ENCODE measurements at regions not wholly inside any gene's neighbourhood (a gene's known extent, or its start where the extent isn't known, plus 50 kb on each side); places are given as distances from the start of the nearest gene placed in this dataset.

- TF ChIP-seq CTCF (conservative IDR thresholded peaks at IDR 0.05 in 1 of 2, IDR thresholded peaks at IDR 0.05 in 1 of 2; ENCODE audit: low read depth in 1 of 2, low read length in 2 of 2) (peak in 1 of 2 donors; percentile 2), EZH2 (IDR thresholded peaks at IDR 0.05; ENCODE audit: low read length, missing control alignments) (no peak)
- peak overlapping the region; percentile 19 for H3K4me2 ChIP-seq (ENCODE audit: extremely low read depth, insufficient read depth, low read length)
These were observed 601.9 kb downstream of the SEMA5A start for GRCh38 chr5:8944005-8944404.

GRCh38 chr5:8945972-8946371 is 599.9 kb downstream of the SEMA5A start:
- TF ChIP-seq EZH2 (IDR thresholded peaks at IDR 0.05; ENCODE audit: low read length, missing control alignments) (no peak), CTCF (conservative IDR thresholded peaks at IDR 0.05 in 1 of 2, IDR thresholded peaks at IDR 0.05 in 1 of 2; ENCODE audit: low read depth in 1 of 2, low read length in 2 of 2) (no peak)
- no peak overlapping the region for H3K4me3 ChIP-seq (replicated peaks in 1 of 4; ENCODE audit: control extremely low read depth in 1 of 4, insufficient read depth in 1 of 4, low read depth in 3 of 4, low read length in 4 of 4)
- no peak for DNase-seq (ENCODE audit: low read depth in 2 of 2)

More at GRCh38 chr5:8944005-8944404, 601.9 kb downstream of the SEMA5A start:
- no peaks in the 10 kb centered on the region for H3K9me3 ChIP-seq (ENCODE audit: control insufficient read depth, insufficient read depth, low read depth, low read length)
- no peak overlapping the region for H2AFZ ChIP-seq (ENCODE audit: low read length)
- peaks cover 4% of the 10 kb centered on the region for H3K4me1 ChIP-seq (ENCODE audit: control insufficient read depth, extremely low read depth, insufficient read depth, low read length)
- no peak overlapping the region for H3K9ac ChIP-seq (ENCODE audit: insufficient read depth, low read length)
- no peaks in the 10 kb centered on the region for H3K79me2 ChIP-seq (ENCODE audit: control insufficient read depth, insufficient read depth, low read length)
- DNase-seq (ENCODE audit: low read depth in 2 of 2): peak; percentile 37 to 82
- no peaks in the 10 kb centered on the region for H3K36me3 ChIP-seq (ENCODE audit: control insufficient read depth, insufficient read depth, low read length)
- no peak overlapping the region for H3K4me3 ChIP-seq (replicated peaks in 1 of 4; ENCODE audit: control extremely low read depth in 1 of 4, insufficient read depth in 1 of 4, low read depth in 3 of 4, low read length in 4 of 4)
- peak overlapping the region; percentile 0 for H3K27ac ChIP-seq (ENCODE audit: insufficient read depth, low read length)
- H4K20me1 ChIP-seq (ENCODE audit: control insufficient read depth, extremely low read depth, insufficient read depth, low read length): no peaks in the 10 kb centered on the region
- no peaks in the 10 kb centered on the region for H3K27me3 ChIP-seq (ENCODE audit: control insufficient read depth, insufficient read depth, low read length)

GRCh38 chr5:8949908-8950307 is 596.0 kb downstream of the SEMA5A start:
- TF ChIP-seq EZH2 (IDR thresholded peaks at IDR 0.05; ENCODE audit: low read length, missing control alignments) (no peak), CTCF (conservative IDR thresholded peaks at IDR 0.05 in 1 of 2, IDR thresholded peaks at IDR 0.05 in 1 of 2; ENCODE audit: low read depth in 1 of 2, low read length in 2 of 2) (no peak)
- H3K9me3 ChIP-seq (ENCODE audit: control insufficient read depth, insufficient read depth, low read depth, low read length): no peaks in the 10 kb centered on the region
- no peak overlapping the region for H2AFZ ChIP-seq (ENCODE audit: low read length)
- H3K27me3 ChIP-seq (ENCODE audit: control insufficient read depth, insufficient read depth, low read length): no peaks in the 10 kb centered on the region
- H3K36me3 ChIP-seq (ENCODE audit: control insufficient read depth, insufficient read depth, low read length): no peaks in the 10 kb centered on the region
- no peaks in the 10 kb centered on the region for H4K20me1 ChIP-seq (ENCODE audit: control insufficient read depth, extremely low read depth, insufficient read depth, low read length)
- no peak overlapping the region for H3K4me3 ChIP-seq (replicated peaks in 1 of 4; ENCODE audit: control extremely low read depth in 1 of 4, insufficient read depth in 1 of 4, low read depth in 3 of 4, low read length in 4 of 4)
- H3K27ac ChIP-seq (ENCODE audit: insufficient read depth, low read length): no peak overlapping the region
- no peak overlapping the region for H3K9ac ChIP-seq (ENCODE audit: insufficient read depth, low read length)
- no peak overlapping the region for H3K4me2 ChIP-seq (ENCODE audit: extremely low read depth, insufficient read depth, low read length)
- no peaks in the 10 kb centered on the region for H3K79me2 ChIP-seq (ENCODE audit: control insufficient read depth, insufficient read depth, low read length)
- peaks cover 4% of the 10 kb centered on the region for H3K4me1 ChIP-seq (ENCODE audit: control insufficient read depth, extremely low read depth, insufficient read depth, low read length)
- DNase-seq (ENCODE audit: low read depth in 2 of 2): no peak

More at GRCh38 chr5:8945972-8946371, 599.9 kb downstream of the SEMA5A start:
- Histone ChIP-seq H3K4me1 (ENCODE audit: control insufficient read depth, extremely low read depth, insufficient read depth, low read length) (peaks cover 4% of the 10 kb centered on the region), H3K9me3 (ENCODE audit: control insufficient read depth, insufficient read depth, low read depth, low read length) (no peaks in the 10 kb centered on the region), H3K36me3 (ENCODE audit: control insufficient read depth, insufficient read depth, low read length) (no peaks in the 10 kb centered on the region), H3K4me2 (ENCODE audit: extremely low read depth, insufficient read depth, low read length) (no peak overlapping the region), H3K27me3 (ENCODE audit: control insufficient read depth, insufficient read depth, low read length) (no peaks in the 10 kb centered on the region), H4K20me1 (ENCODE audit: control insufficient read depth, extremely low read depth, insufficient read depth, low read length) (no peaks in the 10 kb centered on the region), H3K27ac (ENCODE audit: insufficient read depth, low read length) (no peak overlapping the region), H3K79me2 (ENCODE audit: control insufficient read depth, insufficient read depth, low read length) (no peaks in the 10 kb centered on the region), H2AFZ (ENCODE audit: low read length) (no peak overlapping the region), H3K9ac (ENCODE audit: insufficient read depth, low read length) (no peak overlapping the region)

Data from fibroblast of lung (primary cell).